ENCODE measurements at regions not wholly inside any gene's neighbourhood (a gene's known extent, or its start where the extent isn't known, plus 50 kb on each side); places are given as distances from the start of the nearest gene placed in this dataset.

- Histone ChIP-seq H3K9me3 (ENCODE audit: control extremely low read depth in 1 of 5, control insufficient read depth in 4 of 5, insufficient read depth in 2 of 5, low read depth in 1 of 5, low read length in 4 of 5) (no peaks in the 10 kb centered on the region), H3K27me3 (replicated peaks in 2 of 5; ENCODE audit: control insufficient read depth in 4 of 5, insufficient read depth in 5 of 5, low read length in 4 of 5) (peaks cover 0 to 3% (median 0%) of the 10 kb centered on the region in 5 experiments), H3K36me3 (ENCODE audit: control insufficient read depth in 4 of 4, insufficient read depth in 4 of 4, low read length in 3 of 4) (no peaks in the 10 kb centered on the region), H3K27ac (ENCODE audit: insufficient read depth in 1 of 2, low read depth in 1 of 2, low read length in 2 of 2, poor library complexity in 1 of 2, severe bottlenecking in 2 of 2) (no peak overlapping the region), H3K4me3 (ENCODE audit: control insufficient read depth in 1 of 7, extremely low read depth in 1 of 7, insufficient read depth in 4 of 7, low read depth in 2 of 7, low read length in 6 of 7) (no peak overlapping the region), H3K4me1 (ENCODE audit: control extremely low read depth in 1 of 4, control insufficient read depth in 4 of 4, insufficient read depth in 4 of 4, low read length in 3 of 4) (no peaks in the 10 kb centered on the region)
- WGBS (ENCODE audit: insufficient coverage), result no CpG with 5 or more reads among the region's 8 CpGs
- POLR2A ChIA-PET, result no interaction called here
- CTCF ChIA-PET, result interaction anchor here (2.0 kb wide), 1 partner anchor 11 kb away, joined by 7 read pairs; no protein-coding TSS in a partner anchor
- DNase-seq, result no peak
These were observed 423.8 kb upstream of the PSMD7 start for GRCh38 chr16:73872856-73873255.

GRCh38 chr16:73871088-73871733, 425.4 kb upstream of the PSMD7 start:
- ChIA-PET CTCF (no interaction called here), POLR2A (no interaction called here)
- WGBS (ENCODE audit: insufficient coverage), result 93% methylated on average over 2 of the region's 6 CpGs

GRCh38 chr16:73869126-73869525, 427.5 kb upstream of the PSMD7 start:
- no CpG with 5 or more reads among the region's 3 CpGs for WGBS (ENCODE audit: insufficient coverage)
- Histone ChIP-seq H3K4me3 (ENCODE audit: control insufficient read depth in 1 of 7, extremely low read depth in 1 of 7, insufficient read depth in 4 of 7, low read depth in 2 of 7, low read length in 6 of 7) (no peak overlapping the region), H3K9me3 (ENCODE audit: control extremely low read depth in 1 of 5, control insufficient read depth in 4 of 5, insufficient read depth in 2 of 5, low read depth in 1 of 5, low read length in 4 of 5) (no peaks in the 10 kb centered on the region), H3K36me3 (ENCODE audit: control insufficient read depth in 4 of 4, insufficient read depth in 4 of 4, low read length in 3 of 4) (no peaks in the 10 kb centered on the region), H3K27ac (ENCODE audit: insufficient read depth in 1 of 2, low read depth in 1 of 2, low read length in 2 of 2, poor library complexity in 1 of 2, severe bottlenecking in 2 of 2) (no peak overlapping the region), H3K27me3 (replicated peaks in 2 of 5; ENCODE audit: control insufficient read depth in 4 of 5, insufficient read depth in 5 of 5, low read length in 4 of 5) (peaks cover 0 to 2% (median 0%) of the 10 kb centered on the region in 5 experiments), H3K4me1 (ENCODE audit: control extremely low read depth in 1 of 4, control insufficient read depth in 4 of 4, insufficient read depth in 4 of 4, low read length in 3 of 4) (no peaks in the 10 kb centered on the region)
- CTCF ChIA-PET, result interaction anchor here (1.1 kb wide), 1 partner anchor 12 kb away, joined by 4 read pairs; no protein-coding TSS in a partner anchor
- POLR2A ChIA-PET, result no interaction called here
- no peak for DNase-seq

More at GRCh38 chr16:73871088-73871733, 425.4 kb upstream of the PSMD7 start:
- no peaks in the 10 kb centered on the region for H3K4me1 ChIP-seq (ENCODE audit: control extremely low read depth in 1 of 4, control insufficient read depth in 4 of 4, insufficient read depth in 4 of 4, low read length in 3 of 4)
- no peak overlapping the region for H3K4me3 ChIP-seq (ENCODE audit: control insufficient read depth in 1 of 7, extremely low read depth in 1 of 7, insufficient read depth in 4 of 7, low read depth in 2 of 7, low read length in 6 of 7)
- no peaks in the 10 kb centered on the region for H3K36me3 ChIP-seq (ENCODE audit: control insufficient read depth in 4 of 4, insufficient read depth in 4 of 4, low read length in 3 of 4)
- DNase-seq, result no peak
- H3K27ac ChIP-seq (ENCODE audit: insufficient read depth in 1 of 2, low read depth in 1 of 2, low read length in 2 of 2, poor library complexity in 1 of 2, severe bottlenecking in 2 of 2), result no peak overlapping the region
- H3K9me3 ChIP-seq (ENCODE audit: control extremely low read depth in 1 of 5, control insufficient read depth in 4 of 5, insufficient read depth in 2 of 5, low read depth in 1 of 5, low read length in 4 of 5), result no peaks in the 10 kb centered on the region
- peaks cover 0 to 3% (median 0%) of the 10 kb centered on the region in 5 experiments for H3K27me3 ChIP-seq (replicated peaks in 2 of 5; ENCODE audit: control insufficient read depth in 4 of 5, insufficient read depth in 5 of 5, low read length in 4 of 5)

GRCh38 chr16:73864868-73865267, 431.7 kb upstream of the PSMD7 start:
- Histone ChIP-seq H3K4me1 (ENCODE audit: control extremely low read depth in 1 of 4, control insufficient read depth in 4 of 4, insufficient read depth in 4 of 4, low read length in 3 of 4) (no peaks in the 10 kb centered on the region), H3K4me3 (ENCODE audit: control insufficient read depth in 1 of 7, extremely low read depth in 1 of 7, insufficient read depth in 4 of 7, low read depth in 2 of 7, low read length in 6 of 7) (no peak overlapping the region), H3K27ac (ENCODE audit: insufficient read depth in 1 of 2, low read depth in 1 of 2, low read length in 2 of 2, poor library complexity in 1 of 2, severe bottlenecking in 2 of 2) (no peak overlapping the region), H3K27me3 (replicated peaks in 2 of 5; ENCODE audit: control insufficient read depth in 4 of 5, insufficient read depth in 5 of 5, low read length in 4 of 5) (peaks cover 0 to 2% (median 0%) of the 10 kb centered on the region in 5 experiments), H3K36me3 (ENCODE audit: control insufficient read depth in 4 of 4, insufficient read depth in 4 of 4, low read length in 3 of 4) (no peaks in the 10 kb centered on the region), H3K9me3 (ENCODE audit: control extremely low read depth in 1 of 5, control insufficient read depth in 4 of 5, insufficient read depth in 2 of 5, low read depth in 1 of 5, low read length in 4 of 5) (no peaks in the 10 kb centered on the region)
- POLR2A ChIA-PET, result no interaction called here
- CTCF ChIA-PET, result no interaction called here
- DNase-seq, result no peak

- no peaks in the 10 kb centered on the region for H3K36me3 ChIP-seq (ENCODE audit: control insufficient read depth in 4 of 4, insufficient read depth in 4 of 4, low read length in 3 of 4)
- POLR2A ChIA-PET, result no interaction called here
These were observed 438.3 kb upstream of the PSMD7 start for GRCh38 chr16:73858326-73858725.

GRCh38 chr16:73853968-73854367, 442.6 kb upstream of the PSMD7 start:
- POLR2A ChIA-PET, result no interaction called here

More at GRCh38 chr16:73858326-73858725, 438.3 kb upstream of the PSMD7 start:
- DNase-seq, result no peak
- H3K27me3 ChIP-seq (replicated peaks in 2 of 5; ENCODE audit: control insufficient read depth in 4 of 5, insufficient read depth in 5 of 5, low read length in 4 of 5), result peaks cover 0 to 13% (median 2%) of the 10 kb centered on the region in 5 experiments
- CTCF ChIA-PET, result interaction anchor here (1.0 kb wide), 1 partner anchor 36 kb away, joined by 4 read pairs; no protein-coding TSS in a partner anchor
- no peaks in the 10 kb centered on the region for H3K4me1 ChIP-seq (ENCODE audit: control extremely low read depth in 1 of 4, control insufficient read depth in 4 of 4, insufficient read depth in 4 of 4, low read length in 3 of 4)
- no peak overlapping the region for H3K27ac ChIP-seq (ENCODE audit: insufficient read depth in 1 of 2, low read depth in 1 of 2, low read length in 2 of 2, poor library complexity in 1 of 2, severe bottlenecking in 2 of 2)
- no peaks in the 10 kb centered on the region for H3K9me3 ChIP-seq (ENCODE audit: control extremely low read depth in 1 of 5, control insufficient read depth in 4 of 5, insufficient read depth in 2 of 5, low read depth in 1 of 5, low read length in 4 of 5)
- no peak overlapping the region for H3K4me3 ChIP-seq (ENCODE audit: control insufficient read depth in 1 of 7, extremely low read depth in 1 of 7, insufficient read depth in 4 of 7, low read depth in 2 of 7, low read length in 6 of 7)
- WGBS (ENCODE audit: insufficient coverage), result no CpG with 5 or more reads among the region's 2 CpGs

GRCh38 chr16:73852561-73852960, 444.1 kb upstream of the PSMD7 start:
- Histone ChIP-seq H3K4me1 (ENCODE audit: control extremely low read depth in 1 of 4, control insufficient read depth in 4 of 4, insufficient read depth in 4 of 4, low read length in 3 of 4) (no peaks in the 10 kb centered on the region), H3K4me3 (ENCODE audit: control insufficient read depth in 1 of 7, extremely low read depth in 1 of 7, insufficient read depth in 4 of 7, low read depth in 2 of 7, low read length in 6 of 7) (no peak overlapping the region), H3K27me3 (replicated peaks in 2 of 5; ENCODE audit: control insufficient read depth in 4 of 5, insufficient read depth in 5 of 5, low read length in 4 of 5) (peaks cover 0 to 4% (median 0%) of the 10 kb centered on the region in 5 experiments), H3K27ac (ENCODE audit: insufficient read depth in 1 of 2, low read depth in 1 of 2, low read length in 2 of 2, poor library complexity in 1 of 2, severe bottlenecking in 2 of 2) (no peak overlapping the region), H3K36me3 (ENCODE audit: control insufficient read depth in 4 of 4, insufficient read depth in 4 of 4, low read length in 3 of 4) (no peaks in the 10 kb centered on the region), H3K9me3 (ENCODE audit: control extremely low read depth in 1 of 5, control insufficient read depth in 4 of 5, insufficient read depth in 2 of 5, low read depth in 1 of 5, low read length in 4 of 5) (no peaks in the 10 kb centered on the region)
- no peak for DNase-seq
- ChIA-PET CTCF (no interaction called here), POLR2A (no interaction called here)
- WGBS (ENCODE audit: insufficient coverage), result 83% methylated on average over 1 of the region's 1 CpG

More at GRCh38 chr16:73853968-73854367, 442.6 kb upstream of the PSMD7 start:
- H3K4me3 ChIP-seq (ENCODE audit: control insufficient read depth in 1 of 7, extremely low read depth in 1 of 7, insufficient read depth in 4 of 7, low read depth in 2 of 7, low read length in 6 of 7), result no peak overlapping the region
- no peaks in the 10 kb centered on the region for H3K9me3 ChIP-seq (ENCODE audit: control extremely low read depth in 1 of 5, control insufficient read depth in 4 of 5, insufficient read depth in 2 of 5, low read depth in 1 of 5, low read length in 4 of 5)
- CTCF ChIA-PET, result no interaction called here
- no peaks in the 10 kb centered on the region for H3K36me3 ChIP-seq (ENCODE audit: control insufficient read depth in 4 of 4, insufficient read depth in 4 of 4, low read length in 3 of 4)
- H3K4me1 ChIP-seq (ENCODE audit: control extremely low read depth in 1 of 4, control insufficient read depth in 4 of 4, insufficient read depth in 4 of 4, low read length in 3 of 4), result no peaks in the 10 kb centered on the region
- no peak overlapping the region for H3K27ac ChIP-seq (ENCODE audit: insufficient read depth in 1 of 2, low read depth in 1 of 2, low read length in 2 of 2, poor library complexity in 1 of 2, severe bottlenecking in 2 of 2)
- no peak for DNase-seq
- peaks cover 0 to 7% (median 0%) of the 10 kb centered on the region in 5 experiments for H3K27me3 ChIP-seq (replicated peaks in 2 of 5; ENCODE audit: control insufficient read depth in 4 of 5, insufficient read depth in 5 of 5, low read length in 4 of 5)
- WGBS (ENCODE audit: insufficient coverage), result 97% methylated on average over 4 of the region's 5 CpGs

Measured in common myeloid progenitor, CD34-positive (primary cell).